ENCODE measurements at regions not wholly inside any gene's neighbourhood (a gene's known extent, or its start where the extent isn't known, plus 50 kb on each side); places are given as distances from the start of the nearest gene placed in this dataset.
"Not testable (repeated sequence)": the region's sequence is repeated elsewhere in the genome, so short reads cannot be mapped to it uniquely, and the experiment has no call there.

GRCh38 chr4:114136069-114136468 is 156.6 kb upstream of the ARSJ start:
- Mint-ChIP-seq H3K27ac (no peak overlapping the region), H3K27me3 (no peaks in the 10 kb centered on the region), H3K36me3 (ENCODE audit: low read depth) (no peaks in the 10 kb centered on the region), H3K9me3 (ENCODE audit: low read depth) (no peaks in the 10 kb centered on the region), H3K4me1 (no peaks in the 10 kb centered on the region), H3K4me3 (no peak overlapping the region)
- intact Hi-C loops (cut with DNase I, micrococcal nuclease), result no loop called here
- DNase-seq (no peak), ATAC-seq (no peak)
- ChIA-PET POLR2A (no interaction called here), CTCF (interaction anchor here (0.6 kb wide), 1 partner anchor 26 kb away, joined by 4 read pairs; no protein-coding TSS in a partner anchor)

- Mint-ChIP-seq H3K4me3 (no peak overlapping the region), H3K27ac (no peak overlapping the region), H3K27me3 (peaks cover 5% of the 10 kb centered on the region), H3K4me1 (no peaks in the 10 kb centered on the region), H3K9me3 (ENCODE audit: low read depth) (no peaks in the 10 kb centered on the region), H3K36me3 (ENCODE audit: low read depth) (no peaks in the 10 kb centered on the region)
- no peak for DNase-seq
- POLR2A ChIA-PET, result no interaction called here
- CTCF ChIA-PET, result no interaction called here
- intact Hi-C loops (cut with DNase I, micrococcal nuclease), result no loop called here
- no peak for ATAC-seq
Observed at GRCh38 chr4:114137984-114138383, 158.5 kb upstream of the ARSJ start.

DNA sequence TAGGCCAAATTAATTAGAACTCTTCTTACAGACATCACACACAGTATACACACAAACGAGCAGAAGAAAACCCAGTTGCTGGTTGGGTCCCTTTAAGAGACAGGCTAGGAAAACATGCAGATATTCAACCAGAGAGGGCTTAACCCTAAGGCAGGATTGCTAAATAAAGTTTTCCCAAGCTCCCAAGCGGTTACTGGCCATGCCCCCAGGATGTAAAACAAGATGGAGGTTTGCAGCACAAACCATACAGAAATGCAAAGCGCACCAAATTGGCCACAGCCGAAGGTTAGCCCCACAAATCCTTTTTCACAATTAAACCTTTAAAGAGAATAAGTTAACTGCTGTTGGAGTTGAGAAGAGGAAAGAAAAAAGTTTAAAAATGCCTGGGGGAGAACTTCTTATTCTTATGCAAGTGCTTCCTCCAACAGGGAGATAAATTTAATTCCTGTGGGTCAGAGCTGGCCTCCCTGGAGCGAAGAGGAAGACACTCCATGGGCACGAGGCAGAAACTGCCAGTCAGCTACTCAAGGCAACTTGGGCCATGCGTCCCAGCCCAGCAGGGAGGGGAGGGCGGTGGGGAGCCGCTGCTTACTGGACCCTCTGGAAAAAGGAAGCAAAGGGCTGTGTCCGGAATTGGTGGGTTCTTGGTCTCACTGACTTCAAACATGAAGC is 167.6 kb upstream of the ARSJ start:
- DNase-seq (no peak), ATAC-seq (no peak)
- CTCF ChIA-PET, result no interaction called here
- H3K27me3 Mint-ChIP-seq, result peaks cover 10% of the 10 kb centered on the region
- peaks cover 8% of the 10 kb centered on the region for H3K4me1 Mint-ChIP-seq
- H3K27ac Mint-ChIP-seq, result no peak overlapping the region
- H3K9me3 Mint-ChIP-seq (ENCODE audit: low read depth), result no peaks in the 10 kb centered on the region
- intact Hi-C loops (cut with DNase I, micrococcal nuclease), result no loop called here
- peak overlapping the region; percentile 64 for H3K4me3 Mint-ChIP-seq
- POLR2A ChIA-PET, result no interaction called here
- H3K36me3 Mint-ChIP-seq (ENCODE audit: low read depth), result no peaks in the 10 kb centered on the region

DNA sequence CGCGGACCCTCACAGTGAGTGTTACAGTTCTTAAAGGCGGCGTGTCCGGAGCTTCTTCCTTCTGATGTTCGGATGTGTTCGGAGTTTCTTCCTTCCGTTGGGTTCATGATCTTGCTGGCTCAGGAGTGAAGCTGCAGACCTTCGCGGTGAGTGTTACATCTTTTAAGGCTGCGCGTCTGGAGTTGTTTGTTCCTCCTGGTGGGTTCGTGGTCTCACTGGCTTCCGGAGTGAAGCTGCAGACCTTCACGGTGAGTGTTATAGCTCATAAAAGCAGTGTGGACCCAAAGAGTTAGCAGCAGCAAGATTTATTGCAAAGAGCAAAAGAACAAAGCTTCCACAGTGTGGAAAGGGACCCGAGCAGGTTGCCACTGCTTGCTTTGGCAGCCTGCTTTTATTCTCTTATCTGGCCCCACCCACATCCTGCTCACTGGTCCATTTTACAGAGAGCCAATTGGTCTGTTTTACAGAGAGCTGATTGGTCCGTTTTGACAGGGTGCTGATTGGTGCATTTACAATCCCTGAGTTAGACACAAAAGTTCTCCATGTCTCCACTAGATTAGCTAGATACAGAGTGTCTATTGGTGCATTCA is 168.3 kb upstream of the ARSJ start:
- POLR2A ChIA-PET; H3K4me1 Mint-ChIP-seq; intact Hi-C loops (cut with DNase I, micrococcal nuclease); H3K9me3 Mint-ChIP-seq (ENCODE audit: low read depth); H3K36me3 Mint-ChIP-seq (ENCODE audit: low read depth); ATAC-seq; H3K27me3 Mint-ChIP-seq; CTCF ChIA-PET: not testable (repeated sequence)
- peak overlapping the region; percentile 47 for H3K27ac Mint-ChIP-seq
- DNase-seq, result peak; percentile 40
- H3K4me3 Mint-ChIP-seq, result peak overlapping the region; percentile 64

DNA sequence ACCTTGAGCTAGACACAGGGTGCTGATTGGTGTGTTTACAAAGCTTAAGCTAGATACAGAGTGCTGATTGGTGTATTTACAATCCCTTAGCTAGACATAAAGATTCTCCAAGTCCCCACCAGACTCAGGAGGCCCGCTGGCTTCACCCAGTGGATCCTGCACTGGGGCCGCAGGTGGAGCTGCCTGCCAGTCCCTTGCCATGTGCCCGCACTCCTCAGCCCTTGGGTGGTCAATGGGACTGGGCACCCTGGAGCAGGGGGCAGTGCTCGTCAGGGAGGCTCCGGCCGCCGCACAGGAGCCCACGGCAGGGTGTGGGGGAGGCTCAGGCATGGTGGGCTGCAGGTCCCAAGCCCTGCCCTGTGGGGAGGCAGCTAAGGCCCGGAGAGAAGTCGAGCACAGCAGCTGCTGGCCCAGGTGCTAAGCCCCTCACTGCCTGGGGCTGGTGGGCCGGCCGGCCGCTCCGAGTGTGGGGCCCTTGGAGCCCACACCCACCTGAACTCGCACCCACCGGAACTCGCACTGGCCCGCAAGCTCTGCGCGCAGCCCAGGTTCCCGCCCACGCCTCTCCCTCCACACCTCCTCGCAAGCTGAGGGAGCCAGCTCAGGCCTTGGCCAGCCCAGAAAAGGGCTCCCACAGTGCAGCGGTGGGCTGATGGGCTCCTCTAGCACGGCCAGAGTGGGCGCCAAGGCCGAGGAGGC is 169.1 kb upstream of the ARSJ start:
- H3K27ac Mint-ChIP-seq; DNase-seq; H3K9me3 Mint-ChIP-seq (ENCODE audit: low read depth); ATAC-seq; H3K4me3 Mint-ChIP-seq; H3K4me1 Mint-ChIP-seq; intact Hi-C loops (cut with DNase I, micrococcal nuclease); H3K27me3 Mint-ChIP-seq; CTCF ChIA-PET; POLR2A ChIA-PET; H3K36me3 Mint-ChIP-seq (ENCODE audit: low read depth): not testable (repeated sequence)

DNA sequence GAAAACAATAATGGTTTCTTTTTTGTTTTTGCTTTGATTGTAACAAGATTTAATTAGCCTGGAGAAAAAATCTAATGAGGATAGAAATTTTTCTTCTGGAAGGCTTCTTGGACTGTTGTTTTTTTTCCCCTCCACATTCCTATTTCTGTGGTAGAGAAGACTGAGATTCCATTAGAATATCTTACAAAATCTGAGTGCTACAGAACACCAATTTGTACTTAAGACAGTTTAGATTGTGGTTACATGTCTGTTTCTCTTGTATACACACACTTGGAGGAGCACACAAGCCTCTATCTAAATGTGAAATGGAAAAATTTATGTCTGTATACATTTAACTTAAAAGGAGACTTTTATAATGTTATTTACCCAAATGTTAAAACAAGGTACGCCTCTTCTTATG is 176.9 kb upstream of the ARSJ start:
- Mint-ChIP-seq H3K27me3 (no peaks in the 10 kb centered on the region), H3K4me1 (no peaks in the 10 kb centered on the region), H3K27ac (no peak overlapping the region), H3K9me3 (ENCODE audit: low read depth) (no peaks in the 10 kb centered on the region), H3K36me3 (ENCODE audit: low read depth) (no peaks in the 10 kb centered on the region), H3K4me3 (no peak overlapping the region)
- intact Hi-C loops (cut with DNase I, micrococcal nuclease), result no loop called here
- ChIA-PET POLR2A (no interaction called here), CTCF (interaction anchor here (0.6 kb wide), 1 partner anchor 16 kb away, joined by 4 read pairs; no protein-coding TSS in a partner anchor)
- DNase-seq (no peak), ATAC-seq (no peak)

DNA sequence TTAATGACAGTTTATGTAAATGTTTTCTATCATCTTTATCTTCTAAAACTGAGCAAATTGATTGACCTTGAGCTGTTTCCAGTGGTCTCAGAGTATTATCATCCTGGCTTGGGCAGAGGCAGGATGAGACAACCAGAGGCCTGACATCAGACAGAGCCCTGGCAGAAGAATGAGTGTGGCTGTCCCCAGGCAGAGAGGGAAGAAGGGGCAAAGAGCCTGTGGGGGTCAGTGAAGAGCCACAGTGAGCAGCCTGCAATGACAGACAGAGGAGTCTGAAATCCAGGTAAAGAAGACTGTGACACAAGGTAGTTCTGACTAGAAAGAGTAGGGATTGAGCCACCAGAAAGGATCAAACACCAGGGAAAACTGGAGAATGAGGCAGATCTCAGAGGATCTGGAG is 182.4 kb upstream of the ARSJ start:
- POLR2A ChIA-PET, result no interaction called here
- intact Hi-C loops (cut with DNase I, micrococcal nuclease), result no loop called here
- Mint-ChIP-seq H3K4me3 (no peak overlapping the region), H3K9me3 (ENCODE audit: low read depth) (no peaks in the 10 kb centered on the region), H3K27ac (no peak overlapping the region), H3K4me1 (no peaks in the 10 kb centered on the region), H3K27me3 (no peaks in the 10 kb centered on the region), H3K36me3 (ENCODE audit: low read depth) (no peaks in the 10 kb centered on the region)
- no peak for DNase-seq
- CTCF ChIA-PET, result no interaction called here
- no peak for ATAC-seq

GRCh38 chr4:114163051-114163450 is 183.6 kb upstream of the ARSJ start:
- no peaks in the 10 kb centered on the region for H3K9me3 Mint-ChIP-seq (ENCODE audit: low read depth)
- ChIA-PET CTCF (no interaction called here), POLR2A (no interaction called here)
- H3K27ac Mint-ChIP-seq, result no peak overlapping the region
- intact Hi-C loops (cut with DNase I, micrococcal nuclease), result no loop called here
- no peaks in the 10 kb centered on the region for H3K36me3 Mint-ChIP-seq (ENCODE audit: low read depth)
- no peak overlapping the region for H3K4me3 Mint-ChIP-seq
- no peak for ATAC-seq
- no peaks in the 10 kb centered on the region for H3K27me3 Mint-ChIP-seq
- H3K4me1 Mint-ChIP-seq, result no peaks in the 10 kb centered on the region
- DNase-seq, result no peak

DNA sequence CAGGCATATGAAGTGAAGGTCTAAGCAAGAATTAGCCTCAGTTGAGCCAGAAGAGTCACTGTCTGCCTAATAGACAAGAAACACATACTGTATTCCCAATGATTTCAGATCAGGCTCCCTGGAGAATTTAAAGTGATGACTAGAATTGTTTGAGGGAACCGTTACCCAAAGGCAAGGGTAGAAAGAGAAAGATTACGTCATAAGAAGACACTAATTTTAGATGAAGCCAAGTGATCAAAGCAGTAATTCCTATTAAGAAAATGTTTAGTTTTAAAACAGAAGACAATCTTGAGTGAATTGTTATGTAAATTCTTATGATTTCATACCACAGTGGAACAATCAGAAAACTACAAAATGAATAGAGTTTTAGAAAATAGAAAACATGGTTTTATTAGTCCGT is 194.5 kb upstream of the ARSJ start:
- no peak for ATAC-seq

GRCh38 chr4:114177628-114178027 is 198.2 kb upstream of the ARSJ start:
- Mint-ChIP-seq H3K4me1 (no peaks in the 10 kb centered on the region), H3K4me3 (no peak overlapping the region), H3K27me3 (peaks cover 3% of the 10 kb centered on the region), H3K36me3 (ENCODE audit: low read depth) (no peaks in the 10 kb centered on the region), H3K27ac (no peak overlapping the region), H3K9me3 (ENCODE audit: low read depth) (peaks cover 5% of the 10 kb centered on the region)
- CTCF ChIA-PET, result no interaction called here
- no peak for ATAC-seq
- intact Hi-C loops (cut with DNase I, micrococcal nuclease), result no loop called here
- POLR2A ChIA-PET, result no interaction called here
- no peak for DNase-seq

More for the DNA sequence above, 194.5 kb upstream of the ARSJ start:
- no peak for DNase-seq
- Mint-ChIP-seq H3K4me1 (no peaks in the 10 kb centered on the region), H3K27ac (no peak overlapping the region), H3K36me3 (ENCODE audit: low read depth) (no peaks in the 10 kb centered on the region), H3K9me3 (ENCODE audit: low read depth) (no peaks in the 10 kb centered on the region), H3K4me3 (no peak overlapping the region), H3K27me3 (no peaks in the 10 kb centered on the region)
- ChIA-PET CTCF (no interaction called here), POLR2A (no interaction called here)
- intact Hi-C loops (cut with DNase I, micrococcal nuclease), result no loop called here

- Mint-ChIP-seq H3K36me3 (ENCODE audit: low read depth) (no peaks in the 10 kb centered on the region), H3K27ac (no peak overlapping the region), H3K4me1 (no peaks in the 10 kb centered on the region), H3K27me3 (peaks cover 3% of the 10 kb centered on the region), H3K4me3 (no peak overlapping the region), H3K9me3 (ENCODE audit: low read depth) (peaks cover 7% of the 10 kb centered on the region)
- no peak for ATAC-seq
- intact Hi-C loops (cut with DNase I, micrococcal nuclease), result no loop called here
- ChIA-PET CTCF (interaction anchor here (0.7 kb wide), 1 partner anchor 8 kb away, joined by 3 read pairs; no protein-coding TSS in a partner anchor), POLR2A (no interaction called here)
- no peak for DNase-seq
Observed at GRCh38 chr4:114178392-114178791, 198.9 kb upstream of the ARSJ start.

- DNase-seq (peak; percentile 60), ATAC-seq (peak; percentile 53)
- H3K4me3 Mint-ChIP-seq, result no peak overlapping the region
- H3K27ac Mint-ChIP-seq, result no peak overlapping the region
- no peaks in the 10 kb centered on the region for H3K36me3 Mint-ChIP-seq (ENCODE audit: low read depth)
- POLR2A ChIA-PET, result no interaction called here
- no peaks in the 10 kb centered on the region for H3K4me1 Mint-ChIP-seq
- intact Hi-C loops (cut with DNase I, micrococcal nuclease), result loop anchor here (1.0 to 5.0 kb wide), 4 partner anchors 228 to 786 kb away; no protein-coding TSS in a partner anchor
- CTCF ChIA-PET, result interaction anchor here (0.6 to 1.4 kb wide), 4 partner anchors 73 to 785 kb away, joined by 3 to 4 read pairs (median 3); no protein-coding TSS in a partner anchor
- H3K9me3 Mint-ChIP-seq (ENCODE audit: low read depth), result peaks cover 7% of the 10 kb centered on the region
- peaks cover 3% of the 10 kb centered on the region for H3K27me3 Mint-ChIP-seq
Observed at GRCh38 chr4:114180481-114180880, 201.0 kb upstream of the ARSJ start.

All from activated CD4-positive, alpha-beta T cell treated with anti-CD3 and anti-CD28 coated beads for 36 hours (primary cell).